Colonic mucosa (tissue), 4 donors: ENCODE measurements at regions not wholly inside any gene's neighbourhood (a gene's known extent, or its start where the extent isn't known, plus 50 kb on each side); places are given as distances from the start of the nearest gene placed in this dataset.
"Not testable (repeated sequence)": the region's sequence is repeated elsewhere in the genome, so short reads cannot be mapped to it uniquely, and the experiment has no call there.

Experiments
- DNase-seq: peaks from one replicate; pipeline ENCODE4 v3.0.0-alpha.2; 2020
- H3K27ac ChIP-seq: fragments of 200-600 bp; one replicate; pipeline ENCODE4 v1.8.0; 2021
- H3K27me3 ChIP-seq: fragments of 200-600 bp; one replicate; pipeline ENCODE4 v1.8.0; 2021
- H3K36me3 ChIP-seq: fragments of 200-600 bp; one replicate; pipeline ENCODE4 v1.8.0; 2021
- H3K4me1 ChIP-seq: fragments of 200-600 bp; one replicate; pipeline ENCODE4 v1.8.0; 2021; ENCODE audit warnings: mild to moderate bottlenecking
- H3K4me3 ChIP-seq: fragments of 200-600 bp; one replicate; pipeline ENCODE4 v1.8.0; 2021
- H3K9ac ChIP-seq, 2 donors: one replicate each; pipeline ENCODE4 v1.7.0; 2013; ENCODE audit warnings: control low read depth in 2 of 2, low read depth in 2 of 2, low read length in 2 of 2
- H3K9me3 ChIP-seq: fragments of 200-600 bp; one replicate; pipeline ENCODE4 v1.8.0; 2021
- intact Hi-C: fragments of 100-400 bp; cut with DNase I; formaldehyde crosslinking; loops from one replicate; pipeline ENCODE4 v1.14.1; 2022
- TF ChIP-seq, protein P1 (sequence below): fragments of 200-600 bp; IDR thresholded peaks from one replicate; pipeline ENCODE4 v1.8.0; 2022; ENCODE audit warnings: antibody characterized with exemption, mild to moderate bottlenecking
- donor health status: healthy.
- donor health status: DM: no; HTN: no; CAD: no.
- donor health status: DM: no; HTN: no; CAD: no.

DNA sequence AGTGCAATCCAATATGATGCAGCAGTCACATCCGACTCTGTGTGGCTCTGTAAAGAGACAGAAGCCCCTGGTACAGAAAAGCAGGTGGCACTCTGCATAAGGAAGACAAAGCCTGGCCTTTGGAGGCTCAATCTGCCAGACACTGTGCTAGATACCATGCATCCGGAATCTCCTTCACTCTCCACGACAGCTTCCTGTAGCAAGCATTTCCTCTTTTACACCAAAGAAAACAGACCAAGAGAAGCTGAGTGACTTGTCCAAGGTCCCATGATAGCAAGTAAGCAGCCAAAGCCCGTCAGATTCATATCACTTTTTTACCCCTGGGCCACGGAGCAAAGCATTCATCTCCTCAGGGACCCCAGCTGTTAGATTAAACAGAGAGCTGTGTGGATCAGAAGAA lies 64.2 kb upstream of the SMIM23 start:
- H3K9me3 ChIP-seq = no peaks in the 10 kb centered on the region
- H3K27ac ChIP-seq = no peak overlapping the region
- no peaks in the 10 kb centered on the region for H3K36me3 ChIP-seq
- no peak overlapping the region for H3K4me3 ChIP-seq
- no peaks in the 10 kb centered on the region for H3K4me1 ChIP-seq
- intact Hi-C loops = no loop called here
- no peak for DNase-seq
- no peak overlapping the region for H3K9ac ChIP-seq
- TF ChIP-seq, protein P1, sequence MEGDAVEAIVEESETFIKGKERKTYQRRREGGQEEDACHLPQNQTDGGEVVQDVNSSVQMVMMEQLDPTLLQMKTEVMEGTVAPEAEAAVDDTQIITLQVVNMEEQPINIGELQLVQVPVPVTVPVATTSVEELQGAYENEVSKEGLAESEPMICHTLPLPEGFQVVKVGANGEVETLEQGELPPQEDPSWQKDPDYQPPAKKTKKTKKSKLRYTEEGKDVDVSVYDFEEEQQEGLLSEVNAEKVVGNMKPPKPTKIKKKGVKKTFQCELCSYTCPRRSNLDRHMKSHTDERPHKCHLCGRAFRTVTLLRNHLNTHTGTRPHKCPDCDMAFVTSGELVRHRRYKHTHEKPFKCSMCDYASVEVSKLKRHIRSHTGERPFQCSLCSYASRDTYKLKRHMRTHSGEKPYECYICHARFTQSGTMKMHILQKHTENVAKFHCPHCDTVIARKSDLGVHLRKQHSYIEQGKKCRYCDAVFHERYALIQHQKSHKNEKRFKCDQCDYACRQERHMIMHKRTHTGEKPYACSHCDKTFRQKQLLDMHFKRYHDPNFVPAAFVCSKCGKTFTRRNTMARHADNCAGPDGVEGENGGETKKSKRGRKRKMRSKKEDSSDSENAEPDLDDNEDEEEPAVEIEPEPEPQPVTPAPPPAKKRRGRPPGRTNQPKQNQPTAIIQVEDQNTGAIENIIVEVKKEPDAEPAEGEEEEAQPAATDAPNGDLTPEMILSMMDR = no peak
- H3K27me3 ChIP-seq = no peaks in the 10 kb centered on the region

DNA sequence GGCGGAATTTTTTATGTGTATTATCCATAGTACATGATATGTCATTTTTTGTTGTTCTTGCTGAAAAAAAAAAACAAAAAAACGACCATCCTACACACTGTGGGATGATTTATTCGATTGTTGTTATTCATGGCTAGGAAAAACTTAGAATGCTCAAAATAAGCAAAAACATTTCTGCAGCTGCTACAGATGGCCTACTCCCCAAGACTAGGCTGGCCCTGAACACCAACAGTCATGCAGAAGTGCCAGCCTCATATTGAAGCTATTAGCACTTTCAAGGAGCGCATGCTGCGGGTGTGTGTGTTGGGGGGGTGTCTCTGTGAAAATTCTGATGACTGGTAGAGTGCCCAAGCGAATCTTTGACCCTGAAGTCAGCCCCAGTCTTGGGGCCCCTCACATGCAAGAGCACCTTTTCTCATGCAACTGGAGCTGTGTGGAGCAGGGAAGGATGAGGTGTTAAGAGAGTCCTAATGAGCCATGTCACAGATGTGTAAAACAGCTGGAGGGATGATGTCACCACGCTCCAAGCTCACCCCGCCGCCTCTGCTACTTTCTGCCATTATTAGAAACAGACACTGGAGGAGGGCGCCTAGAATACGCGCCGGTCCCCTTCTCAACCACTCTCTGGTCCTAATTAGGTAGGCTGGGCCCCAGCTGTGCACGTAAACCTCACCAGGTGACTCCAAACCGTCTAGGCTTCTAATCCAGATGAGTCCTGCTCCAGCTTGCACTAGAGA lies 61.0 kb upstream of the SMIM23 start:
- no peaks in the 10 kb centered on the region for H3K36me3 ChIP-seq
- no peaks in the 10 kb centered on the region for H3K9me3 ChIP-seq
- TF ChIP-seq, protein P1 = no peak
- no peak overlapping the region for H3K9ac ChIP-seq
- DNase-seq = no peak
- H3K4me3 ChIP-seq = no peak overlapping the region
- no peak overlapping the region for H3K27ac ChIP-seq
- no peaks in the 10 kb centered on the region for H3K27me3 ChIP-seq
- H3K4me1 ChIP-seq = no peaks in the 10 kb centered on the region
- intact Hi-C loops = no loop called here

DNA sequence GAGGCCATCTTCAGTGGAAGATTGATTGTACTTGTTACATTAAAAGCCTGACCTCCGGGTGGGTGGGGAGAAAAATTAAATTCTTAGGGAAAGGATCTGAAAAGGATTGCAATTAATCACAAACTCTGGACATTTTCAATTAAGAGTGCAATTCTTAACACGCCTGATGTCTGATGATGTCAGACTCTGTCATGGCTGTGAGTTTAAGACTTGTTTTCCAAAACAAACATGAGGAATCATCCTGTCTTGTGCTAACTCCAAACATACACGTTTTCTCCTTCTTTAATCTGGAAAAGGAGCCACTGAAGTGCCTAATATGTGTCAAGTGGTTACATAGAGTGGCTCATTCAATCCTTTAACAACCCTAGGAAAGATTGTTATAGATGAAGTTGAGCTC lies 60.4 kb upstream of the SMIM23 start:
- Histone ChIP-seq H3K27me3 (no peaks in the 10 kb centered on the region), H3K27ac (no peak overlapping the region), H3K36me3 (no peaks in the 10 kb centered on the region), H3K9me3 (no peaks in the 10 kb centered on the region), H3K9ac (no peak overlapping the region), H3K4me1 (no peaks in the 10 kb centered on the region), H3K4me3 (no peak overlapping the region)
- no peak for DNase-seq
- intact Hi-C loops = no loop called here
- TF ChIP-seq, protein P1 = no peak

DNA sequence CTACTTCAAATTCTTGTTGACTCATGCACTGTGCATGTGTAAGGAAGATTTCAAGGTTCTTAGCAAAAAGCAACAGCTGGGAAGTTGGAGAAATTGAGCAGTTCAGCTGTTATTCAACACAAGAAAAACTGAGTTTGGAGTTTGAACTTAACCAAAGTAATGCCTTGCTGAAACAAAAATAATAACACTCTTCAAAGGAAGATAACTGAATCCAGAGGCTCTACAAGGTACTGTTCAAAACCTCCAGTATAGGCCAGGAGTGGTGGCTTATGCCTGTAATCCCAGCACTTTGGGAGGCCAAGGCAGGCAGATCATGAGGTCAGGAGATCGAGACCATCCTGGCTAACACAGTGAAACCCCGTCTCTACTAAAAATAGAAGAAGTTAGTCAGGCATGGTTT lies 58.8 kb upstream of the SMIM23 start:
- H3K9ac ChIP-seq, H3K27ac ChIP-seq, H3K27me3 ChIP-seq, H3K4me1 ChIP-seq, H3K36me3 ChIP-seq, H3K4me3 ChIP-seq, DNase-seq, intact Hi-C loops, H3K9me3 ChIP-seq: not testable (repeated sequence)

DNA sequence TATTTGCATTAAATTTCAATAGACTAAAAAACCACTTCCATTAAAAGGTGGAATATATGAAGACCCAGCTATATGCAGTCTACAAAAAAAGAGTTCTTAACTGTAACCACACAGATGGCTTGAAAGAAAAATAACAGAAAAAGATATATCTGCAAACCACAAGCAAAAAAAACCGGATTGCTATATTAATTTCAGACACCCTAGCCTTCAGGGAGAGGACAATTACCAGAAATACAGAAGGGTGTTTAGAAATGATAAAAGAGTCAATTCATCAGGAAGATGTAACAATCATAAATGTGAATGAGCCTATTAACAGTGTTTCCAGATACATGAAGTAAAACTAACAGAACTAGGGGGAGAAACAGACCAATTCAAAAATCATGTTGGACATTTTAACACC lies 56.9 kb upstream of the SMIM23 start:
- H3K9me3 ChIP-seq = no peaks in the 10 kb centered on the region
- no peaks in the 10 kb centered on the region for H3K27me3 ChIP-seq
- TF ChIP-seq, protein P1 = no peak
- no peaks in the 10 kb centered on the region for H3K4me1 ChIP-seq
- H3K27ac ChIP-seq = no peak overlapping the region
- intact Hi-C loops = no loop called here
- H3K36me3 ChIP-seq = no peaks in the 10 kb centered on the region
- H3K4me3 ChIP-seq = no peak overlapping the region
- H3K9ac ChIP-seq = no peak overlapping the region
- DNase-seq = no peak
